Testis (tissue), 2 donors: ENCODE measurements at regions not wholly inside any gene's neighbourhood (a gene's known extent, or its start where the extent isn't known, plus 50 kb on each side); places are given as distances from the start of the nearest gene placed in this dataset.

Experiments
- DNase-seq: peaks from one replicate; pipeline ENCODE4 v3.0.0-alpha.2; 2019
- H3K27ac ChIP-seq, 2 donors: fragments of 200-600 bp; sonication (generic); one replicate each; pipeline ENCODE4 v1.5.1; 2019
- H3K27me3 ChIP-seq: fragments of 200-600 bp; sonication (generic); one replicate; pipeline ENCODE4 v1.5.1; 2019
- H3K36me3 ChIP-seq: fragments of 200-600 bp; sonication (generic); one replicate; pipeline ENCODE4 v1.5.1; 2017; ENCODE audit warnings: low read depth; ENCODE audit errors: missing control alignments
- H3K4me1 ChIP-seq: fragments of 200-600 bp; sonication (generic); one replicate; pipeline ENCODE4 v1.5.1; 2019
- H3K4me3 ChIP-seq, 2 donors: fragments of 200-600 bp; sonication (generic); one replicate each; pipeline ENCODE4 v1.5.1; 2017 to 2019
- H3K9me3 ChIP-seq: fragments of 200-600 bp; sonication (generic); one replicate; pipeline ENCODE4 v1.5.1; 2017
- POLR2A ChIP-seq: fragments of 450-650 bp; IDR thresholded peaks from one replicate; pipeline ENCODE4 v1.6.1; 2017; ENCODE audit warnings: antibody characterized with exemption, mild to moderate bottlenecking, moderate library complexity
- WGBS, 2 donors: methylation state at CpG; one replicate each; pipeline ENCODE4 v1.1.5; 2018; 5-methylcytosine and 5-hydroxymethylcytosine counted together
- intact Hi-C: fragments of 100-400 bp; cut with DNase I; formaldehyde crosslinking; loops from one replicate; pipeline ENCODE4 v1.15.1; 2023; ENCODE audit warnings: low total_unique reads
- TF ChIP-seq, protein P1 (sequence below), 3 experiments: fragments of 450-650 bp in 2 of 3; fragments of 200-600 bp in 1 of 3; sonication (generic) in 1 of 3; IDR thresholded peaks; one replicate each; pipeline ENCODE4 v1.5.1; 2016 to 2019; ENCODE audit warnings: antibody characterized with exemption in 3 of 3, mild to moderate bottlenecking in 2 of 3, moderate library complexity in 1 of 3

DNA sequence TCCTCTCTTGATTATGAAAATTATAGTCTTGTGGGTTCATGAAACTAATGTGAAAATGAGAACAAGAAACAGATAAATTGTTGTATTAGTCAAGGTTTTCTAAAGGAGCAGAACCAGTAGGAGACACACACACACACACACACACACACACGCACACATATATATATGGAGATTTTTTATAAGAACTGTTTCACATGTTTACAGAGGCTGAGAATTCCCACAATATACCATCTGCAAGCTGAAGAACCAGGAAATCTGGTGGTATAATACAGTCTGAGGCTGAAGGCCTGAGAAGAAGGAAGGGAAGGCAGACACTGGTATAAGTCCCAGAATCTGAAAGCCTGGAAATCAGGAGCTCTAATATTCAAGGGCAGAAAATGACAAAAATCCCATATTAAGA is 70.9 kb upstream of the RGS18 start:
- TF ChIP-seq POLR2A, result no peak
- TF ChIP-seq, protein P1, sequence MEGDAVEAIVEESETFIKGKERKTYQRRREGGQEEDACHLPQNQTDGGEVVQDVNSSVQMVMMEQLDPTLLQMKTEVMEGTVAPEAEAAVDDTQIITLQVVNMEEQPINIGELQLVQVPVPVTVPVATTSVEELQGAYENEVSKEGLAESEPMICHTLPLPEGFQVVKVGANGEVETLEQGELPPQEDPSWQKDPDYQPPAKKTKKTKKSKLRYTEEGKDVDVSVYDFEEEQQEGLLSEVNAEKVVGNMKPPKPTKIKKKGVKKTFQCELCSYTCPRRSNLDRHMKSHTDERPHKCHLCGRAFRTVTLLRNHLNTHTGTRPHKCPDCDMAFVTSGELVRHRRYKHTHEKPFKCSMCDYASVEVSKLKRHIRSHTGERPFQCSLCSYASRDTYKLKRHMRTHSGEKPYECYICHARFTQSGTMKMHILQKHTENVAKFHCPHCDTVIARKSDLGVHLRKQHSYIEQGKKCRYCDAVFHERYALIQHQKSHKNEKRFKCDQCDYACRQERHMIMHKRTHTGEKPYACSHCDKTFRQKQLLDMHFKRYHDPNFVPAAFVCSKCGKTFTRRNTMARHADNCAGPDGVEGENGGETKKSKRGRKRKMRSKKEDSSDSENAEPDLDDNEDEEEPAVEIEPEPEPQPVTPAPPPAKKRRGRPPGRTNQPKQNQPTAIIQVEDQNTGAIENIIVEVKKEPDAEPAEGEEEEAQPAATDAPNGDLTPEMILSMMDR (IDR thresholded peaks at IDR 0.05), result no peak
- H3K27ac ChIP-seq, result no peak overlapping the region
- WGBS, 2 donors, result 90 to 100% methylated on average over 1 of the region's 1 CpG

DNA sequence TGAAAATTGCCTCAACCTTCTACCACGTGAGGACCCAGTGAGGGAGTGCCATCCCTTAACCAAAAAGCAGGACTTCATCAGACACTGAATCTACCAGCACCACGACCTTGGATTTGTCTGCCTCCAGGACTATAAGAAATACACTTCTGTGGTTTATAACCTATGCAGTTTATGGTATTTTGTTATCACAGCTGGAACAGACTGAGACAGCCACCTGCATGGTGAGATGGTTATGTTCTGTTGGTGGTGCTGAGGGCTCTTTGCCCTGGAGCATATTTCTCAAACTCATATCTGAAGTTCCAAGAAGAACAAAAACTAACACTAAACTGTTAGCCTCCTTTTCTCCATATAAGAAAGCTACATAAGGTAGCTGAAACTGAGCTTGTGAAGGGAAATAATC is 69.8 kb upstream of the RGS18 start:
- intact Hi-C loops, result no loop called here
- Histone ChIP-seq H3K27me3 (no peaks in the 10 kb centered on the region), H3K9me3 (no peaks in the 10 kb centered on the region), H3K4me3 (no peak overlapping the region), H3K27ac (no peak overlapping the region), H3K4me1 (no peaks in the 10 kb centered on the region), H3K36me3 (no peaks in the 10 kb centered on the region)
- 23 to 29% methylated on average over 2 of the region's 2 CpGs for WGBS, 2 donors
- TF ChIP-seq, protein P1 (IDR thresholded peaks at IDR 0.05), result no peak
- no peak for TF ChIP-seq POLR2A
- no peak for DNase-seq

More for the DNA sequence above, 70.9 kb upstream of the RGS18 start:
- Histone ChIP-seq H3K4me3 (no peak overlapping the region), H3K36me3 (no peaks in the 10 kb centered on the region), H3K9me3 (no peaks in the 10 kb centered on the region), H3K4me1 (no peaks in the 10 kb centered on the region), H3K27me3 (no peaks in the 10 kb centered on the region)
- intact Hi-C loops, result no loop called here
- DNase-seq, result no peak

DNA sequence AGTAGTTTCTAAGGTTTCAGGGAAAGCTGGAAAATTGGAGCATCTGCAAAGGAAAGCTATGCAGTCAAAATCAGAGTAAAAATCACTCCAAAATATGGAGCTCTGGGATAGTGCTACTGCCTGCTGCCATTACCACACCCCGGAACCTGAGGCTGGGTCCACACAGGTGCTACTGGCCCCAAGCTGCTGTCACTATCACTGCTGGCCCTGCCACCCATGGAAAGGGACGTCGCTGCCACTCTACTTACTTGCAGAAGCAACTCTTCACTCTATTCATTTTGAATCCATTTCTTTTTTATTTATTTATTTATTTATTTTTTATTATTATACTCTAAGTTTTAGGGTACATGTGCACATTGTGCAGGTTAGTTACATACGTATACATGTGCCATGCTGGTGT is 60.3 kb upstream of the RGS18 start:
- TF ChIP-seq, protein P1 (IDR thresholded peaks at IDR 0.05), result no peak
- no peak for TF ChIP-seq POLR2A
- H3K27ac ChIP-seq, result no peak overlapping the region
- H3K9me3 ChIP-seq, result no peaks in the 10 kb centered on the region
- 89 to 98% methylated on average over 4 of the region's 4 CpGs for WGBS, 2 donors
- H3K4me1 ChIP-seq, result no peaks in the 10 kb centered on the region
- H3K36me3 ChIP-seq, result no peaks in the 10 kb centered on the region
- intact Hi-C loops, result no loop called here
- no peak overlapping the region for H3K4me3 ChIP-seq
- H3K27me3 ChIP-seq, result no peaks in the 10 kb centered on the region
- no peak for DNase-seq

DNA sequence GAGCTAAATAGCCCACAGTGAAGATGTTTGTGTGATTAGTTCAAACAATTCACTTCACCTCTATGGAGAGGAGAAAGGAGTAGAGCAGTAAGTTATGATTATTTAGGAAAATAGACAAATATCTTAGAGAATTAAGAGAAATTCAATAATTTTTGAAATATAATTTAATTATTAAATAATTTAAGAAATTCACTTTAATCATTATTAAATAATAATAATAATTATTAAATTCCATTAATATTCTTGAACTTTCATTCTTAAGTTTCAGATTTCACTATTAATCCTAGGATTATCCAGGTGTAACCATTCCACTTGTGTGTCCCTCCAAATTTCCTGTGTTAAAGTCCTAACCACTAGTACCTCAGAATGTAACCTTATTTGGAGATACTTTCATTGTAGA is 58.9 kb upstream of the RGS18 start:
- no peak for DNase-seq
- Histone ChIP-seq H3K27ac (no peak overlapping the region), H3K9me3 (no peaks in the 10 kb centered on the region), H3K36me3 (no peaks in the 10 kb centered on the region), H3K27me3 (no peaks in the 10 kb centered on the region), H3K4me3 (no peak overlapping the region), H3K4me1 (no peaks in the 10 kb centered on the region)
- intact Hi-C loops, result no loop called here
- TF ChIP-seq, protein P1 (IDR thresholded peaks at IDR 0.05), result no peak
- TF ChIP-seq POLR2A, result no peak

DNA sequence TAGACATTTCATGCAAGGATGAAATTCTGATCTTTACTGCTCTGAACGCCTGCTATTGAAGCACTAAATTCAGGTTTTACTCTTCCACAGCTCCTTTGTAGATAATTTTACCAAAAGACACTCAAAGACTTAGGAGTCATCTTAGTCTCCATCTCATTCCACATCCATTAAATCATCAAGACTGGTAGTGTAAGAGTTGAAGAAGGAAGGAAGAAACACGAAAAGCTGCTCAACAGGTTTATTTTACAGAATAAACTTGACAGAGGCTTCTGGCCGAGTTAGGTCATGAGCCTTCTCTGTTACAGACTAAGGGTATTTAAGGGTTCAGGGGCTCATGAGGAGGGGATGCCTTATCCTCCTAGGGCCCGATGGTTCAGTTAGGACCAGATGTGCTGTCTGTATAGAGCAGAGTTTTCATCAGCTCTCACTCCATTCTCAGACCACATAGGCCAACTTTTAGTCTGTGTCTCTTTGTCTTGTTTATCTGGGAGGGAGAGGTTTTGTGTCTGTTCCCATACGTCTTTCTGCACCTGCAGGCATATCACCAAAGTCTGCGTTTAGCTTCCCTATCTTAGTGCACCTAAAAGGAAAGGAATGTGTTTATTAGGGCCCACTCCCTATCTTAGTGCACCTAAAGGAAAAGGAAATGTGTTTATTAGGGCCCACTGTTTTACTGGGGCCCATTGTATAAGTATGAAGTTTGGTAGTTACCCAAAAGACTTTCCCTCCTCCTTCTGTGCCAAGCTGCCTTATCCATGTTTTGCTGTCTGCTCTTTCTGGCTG is 57.4 kb upstream of the RGS18 start:
- H3K4me1 ChIP-seq, result no peaks in the 10 kb centered on the region
- H3K4me3 ChIP-seq, result no peak overlapping the region
- no peaks in the 10 kb centered on the region for H3K27me3 ChIP-seq
- no peaks in the 10 kb centered on the region for H3K36me3 ChIP-seq
- WGBS, 2 donors, result 88% methylated on average over 6 of the region's 6 CpGs
- TF ChIP-seq, protein P1 (IDR thresholded peaks at IDR 0.05), result no peak
- no peak for TF ChIP-seq POLR2A
- no peak for DNase-seq
- no peak overlapping the region for H3K27ac ChIP-seq
- intact Hi-C loops, result no loop called here
- no peaks in the 10 kb centered on the region for H3K9me3 ChIP-seq
